ENCODE measurements at regions not wholly inside any gene's neighbourhood (a gene's known extent, or its start where the extent isn't known, plus 50 kb on each side); places are given as distances from the start of the nearest gene placed in this dataset.
"Not testable (repeated sequence)": the region's sequence is repeated elsewhere in the genome, so short reads cannot be mapped to it uniquely, and the experiment has no call there.

- DNase-seq (ENCODE audit: low spot score) = no peak
Observed at GRCh38 chr7:108813251-108814014, 243.8 kb downstream of the DNAJB9 start.

GRCh38 chr7:108815815-108816214 lies 246.1 kb downstream of the DNAJB9 start:
- DNase-seq (ENCODE audit: low spot score) = no peak

GRCh38 chr7:108818742-108819141 lies 249.1 kb downstream of the DNAJB9 start:
- no peak for DNase-seq (ENCODE audit: low spot score)

GRCh38 chr7:108824840-108825580 lies 255.3 kb downstream of the DNAJB9 start:
- DNase-seq (ENCODE audit: low spot score) = no peak

- no peak for DNase-seq (ENCODE audit: low spot score)
Observed at GRCh38 chr7:108825581-108825909, 255.9 kb downstream of the DNAJB9 start.

- DNase-seq (ENCODE audit: low spot score) = no peak
Observed at GRCh38 chr7:108836256-108836655, 266.6 kb downstream of the DNAJB9 start.

GRCh38 chr7:108838198-108838597 lies 268.5 kb downstream of the DNAJB9 start:
- DNase-seq (ENCODE audit: low spot score) = no peak

- no peak for DNase-seq (ENCODE audit: low spot score)
Observed at GRCh38 chr7:108839076-108839475, 269.4 kb downstream of the DNAJB9 start.

- no peak for DNase-seq (ENCODE audit: low spot score)
Observed at GRCh38 chr7:108845951-108846350, 276.3 kb downstream of the DNAJB9 start.

- DNase-seq (ENCODE audit: low spot score) = no peak
Observed at GRCh38 chr7:108846471-108846870, 276.8 kb downstream of the DNAJB9 start.

GRCh38 chr7:108848486-108848885 lies 278.8 kb downstream of the DNAJB9 start:
- DNase-seq (ENCODE audit: low spot score) = no peak

GRCh38 chr7:108860615-108861014 lies 290.9 kb downstream of the DNAJB9 start:
- no peak for DNase-seq (ENCODE audit: low spot score)

GRCh38 chr7:108861071-108861470 lies 291.4 kb downstream of the DNAJB9 start:
- no peak for DNase-seq (ENCODE audit: low spot score)

- no peak for DNase-seq (ENCODE audit: low spot score)
Observed at GRCh38 chr7:108863227-108863848, 293.7 kb downstream of the DNAJB9 start.

- no peak for DNase-seq (ENCODE audit: low spot score)
Observed at GRCh38 chr7:108869070-108869469, 299.4 kb downstream of the DNAJB9 start.

- no peak for DNase-seq (ENCODE audit: low spot score)
Observed at GRCh38 chr7:108875139-108875538, 305.5 kb downstream of the DNAJB9 start.

- DNase-seq (ENCODE audit: low spot score) = no peak
Observed at GRCh38 chr7:108890862-108891261, 321.2 kb downstream of the DNAJB9 start.

- no peak for DNase-seq (ENCODE audit: low spot score)
Observed at GRCh38 chr7:108908456-108908855, 338.8 kb downstream of the DNAJB9 start.

GRCh38 chr7:108911016-108911415 lies 341.3 kb downstream of the DNAJB9 start:
- no peak for DNase-seq (ENCODE audit: low spot score)

- no peak for DNase-seq (ENCODE audit: low spot score)
Observed at GRCh38 chr7:108920490-108920889, 350.8 kb downstream of the DNAJB9 start.

- not testable (repeated sequence) for DNase-seq (ENCODE audit: low spot score)
Observed at GRCh38 chr7:108943048-108943447, 373.4 kb downstream of the DNAJB9 start.

- no peak for DNase-seq (ENCODE audit: low spot score)
Observed at GRCh38 chr7:108947526-108947925, 377.9 kb downstream of the DNAJB9 start.

GRCh38 chr7:108972004-108972403 lies 402.3 kb downstream of the DNAJB9 start:
- DNase-seq (ENCODE audit: low spot score) = no peak
